ENCODE measurements at regions not wholly inside any gene's neighbourhood (a gene's known extent, or its start where the extent isn't known, plus 50 kb on each side); places are given as distances from the start of the nearest gene placed in this dataset.

DNA sequence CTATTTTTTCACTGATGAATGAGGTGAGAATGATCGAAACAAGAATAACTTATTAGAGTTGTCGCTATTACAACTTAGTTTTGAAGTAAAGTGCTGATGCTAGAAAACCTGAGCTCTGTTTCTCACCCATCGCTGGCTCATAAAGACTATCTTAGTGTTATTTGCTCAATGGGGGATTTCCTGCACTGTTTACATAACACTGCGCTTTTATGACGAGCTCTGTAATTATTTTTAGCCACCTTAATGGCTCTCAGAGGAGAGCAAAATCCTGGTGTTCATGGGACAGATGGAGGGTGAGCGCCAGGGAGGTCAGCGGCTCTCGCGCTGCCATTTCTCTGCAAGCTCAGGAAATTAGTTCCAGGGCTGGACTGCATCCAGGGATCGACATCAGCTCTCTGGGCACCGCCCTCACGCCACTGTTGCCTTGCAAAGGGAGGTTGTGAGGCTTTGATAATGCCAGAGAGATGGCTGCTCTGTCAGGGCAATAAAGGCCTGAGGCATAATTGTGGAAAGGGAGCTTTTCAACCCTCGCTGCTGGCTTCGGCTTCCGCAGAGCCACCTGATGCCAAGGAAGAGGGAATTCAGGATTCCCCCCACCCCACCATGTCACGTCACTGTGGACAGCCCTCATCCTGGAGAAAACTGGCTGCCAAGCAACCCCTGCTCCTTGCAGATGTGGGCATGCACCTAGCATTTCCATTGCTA, 72.0 kb downstream of the DACT2 start:
- peaks cover 13% of the 10 kb centered on the region for H3K4me1 ChIP-seq
- no peak overlapping the region for H3K4me3 ChIP-seq
- peak overlapping the region in 2 of 4 donors; percentile 7 to 52 for H3K27ac ChIP-seq
- no peaks in the 10 kb centered on the region for H3K9me3 ChIP-seq
- intact Hi-C loops (cut with DNase I): no loop called here
- WGBS, 2 donors: 21 to 23% methylated on average over 15 to 16 of the region's 16 CpGs
- TF ChIP-seq CTCF (IDR thresholded peaks at IDR 0.05) (no peak), POLR2A (IDR thresholded peaks at IDR 0.05) (no peak)
- H3K27me3 ChIP-seq: no peaks in the 10 kb centered on the region
- no peaks in the 10 kb centered on the region for H3K36me3 ChIP-seq (replicated peaks in 1 of 2; ENCODE audit: insufficient read depth in 1 of 2, low read depth in 2 of 2)
- peak; percentile 68 to 82 (median 79) for DNase-seq
- peak; percentile 87 for ATAC-seq

DNA sequence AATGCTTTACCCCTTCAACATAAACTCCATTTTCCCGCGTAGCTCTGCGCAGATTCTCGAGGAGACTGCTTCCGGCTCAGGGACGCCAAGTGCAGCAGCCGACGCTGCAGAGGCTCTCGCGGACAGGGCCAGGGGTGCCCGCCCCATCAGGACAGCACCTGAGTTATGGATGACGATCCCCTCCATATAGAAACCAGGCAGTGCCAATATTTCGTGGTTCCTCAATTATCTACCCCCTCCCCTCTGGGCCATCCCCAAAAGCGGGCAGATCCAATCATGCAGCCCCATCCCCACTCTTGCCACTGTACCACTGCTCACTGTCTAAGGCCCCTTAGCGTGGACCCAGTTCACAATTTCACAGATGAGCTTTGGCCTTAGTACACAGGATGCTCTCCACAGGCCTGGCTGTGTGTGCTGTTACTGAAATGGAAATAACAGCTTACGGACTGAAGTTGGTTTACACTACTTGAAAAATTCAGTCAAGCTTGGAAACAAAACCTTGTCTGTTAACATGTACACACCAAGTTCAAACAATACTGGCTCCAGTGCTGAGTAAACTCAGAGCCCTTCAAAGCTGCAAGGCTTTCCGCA, 74.5 kb downstream of the DACT2 start:
- ATAC-seq (no peak), DNase-seq (no peak)
- no peaks in the 10 kb centered on the region for H3K27me3 ChIP-seq
- no peak overlapping the region for H3K4me3 ChIP-seq
- H3K27ac ChIP-seq: no peak overlapping the region
- TF ChIP-seq POLR2A (IDR thresholded peaks at IDR 0.05) (no peak), CTCF (IDR thresholded peaks at IDR 0.05) (no peak)
- 90 to 95% methylated on average over 17 of the region's 17 CpGs for WGBS, 2 donors
- peaks cover 13% of the 10 kb centered on the region for H3K4me1 ChIP-seq
- intact Hi-C loops (cut with DNase I): no loop called here
- H3K9me3 ChIP-seq: no peaks in the 10 kb centered on the region
- H3K36me3 ChIP-seq (replicated peaks in 1 of 2; ENCODE audit: insufficient read depth in 1 of 2, low read depth in 2 of 2): no peaks in the 10 kb centered on the region

GRCh38 chr6:168243812-168244376, 75.7 kb downstream of the DACT2 start:
- Histone ChIP-seq H3K27ac (no peak overlapping the region), H3K4me1 (peaks cover 13% of the 10 kb centered on the region), H3K4me3 (no peak overlapping the region), H3K9me3 (no peaks in the 10 kb centered on the region), H3K36me3 (replicated peaks in 1 of 2; ENCODE audit: insufficient read depth in 1 of 2, low read depth in 2 of 2) (no peaks in the 10 kb centered on the region), H3K27me3 (no peaks in the 10 kb centered on the region)
- ATAC-seq: no peak
- TF ChIP-seq POLR2A (IDR thresholded peaks at IDR 0.05): no peak
- TF ChIP-seq CTCF (IDR thresholded peaks at IDR 0.05): no peak
- intact Hi-C loops (cut with DNase I): no loop called here
- no peak for DNase-seq
- whole genome bisulfite sequencing, 2 donors: 67 to 84% methylated on average over 5 to 6 of the region's 6 CpGs

DNA sequence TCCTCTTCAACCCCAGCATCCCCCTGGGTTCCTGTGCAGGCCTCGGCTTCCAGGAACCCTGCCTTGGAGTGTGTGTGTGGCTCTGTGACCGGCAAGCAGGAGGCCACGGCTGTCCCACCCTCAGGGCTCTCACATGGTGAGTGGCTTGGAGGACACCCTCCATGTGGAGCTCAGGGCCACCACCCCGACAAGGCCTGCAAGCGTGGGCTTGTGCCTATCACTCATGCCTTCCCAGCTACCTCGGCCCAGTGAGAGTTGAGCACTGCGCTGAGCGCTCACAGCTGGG, 76.7 kb downstream of the DACT2 start:
- no peaks in the 10 kb centered on the region for H3K36me3 ChIP-seq (replicated peaks in 1 of 2; ENCODE audit: insufficient read depth in 1 of 2, low read depth in 2 of 2)
- TF ChIP-seq POLR2A (IDR thresholded peaks at IDR 0.05) (no peak), CTCF (IDR thresholded peaks at IDR 0.05) (no peak)
- peaks cover 8% of the 10 kb centered on the region for H3K4me1 ChIP-seq
- H3K9me3 ChIP-seq: no peaks in the 10 kb centered on the region
- no peak for DNase-seq
- WGBS, 2 donors: 86 to 91% methylated on average over 6 to 8 of the region's 8 CpGs
- no peak overlapping the region for H3K27ac ChIP-seq
- intact Hi-C loops (cut with DNase I): no loop called here
- H3K27me3 ChIP-seq: no peaks in the 10 kb centered on the region
- no peak overlapping the region for H3K4me3 ChIP-seq
- no peak for ATAC-seq

Data from body of pancreas (tissue), 4 donors.